CD4-positive, alpha-beta T cell (primary cell): ENCODE measurements at regions not wholly inside any gene's neighbourhood (a gene's known extent, or its start where the extent isn't known, plus 50 kb on each side); places are given as distances from the start of the nearest gene placed in this dataset.

Experiments used
- ATAC-seq: fragments of 200-7000 bp; cut with Tn5 transposase; one replicate; pipeline ENCODE4 v1.10.0; 2022; ENCODE audit warnings: mild to moderate bottlenecking; ENCODE audit not compliant: poor library complexity
- CTCF ChIA-PET: fragments of 350-600 bp; sonication (Branson Sonifier 250); formaldehyde crosslinking; loops from one replicate; lab custom pipeline; 2021; ENCODE audit warnings: antibody characterized with exemption, inconsistent platforms; lab: Charles Lee
- POLR2A ChIA-PET: fragments of 350-600 bp; sonication (Branson Sonifier 250); formaldehyde crosslinking; loops from one replicate; lab custom pipeline; 2021; ENCODE audit warnings: antibody characterized with exemption, inconsistent platforms; lab: Charles Lee
- DNase-seq, 14 experiments: peaks; one replicate each; pipeline ENCODE4 v3.0.0-alpha.2; 2013 to 2020; ENCODE audit warnings: mixed read lengths in 2 of 14
- H3K27ac ChIP-seq, 2 donors: one replicate each; pipeline versions ENCODE4 v1.5.1 to v1.7.0; 2013; ENCODE audit warnings: low read length in 2 of 2, low read depth in 1 of 2, mild to moderate bottlenecking in 1 of 2
- H3K27me3 ChIP-seq, 2 experiments: 1 replicate in 1 of 2; 2 replicates in 1 of 2; pipeline versions ENCODE4 v1.6.1 to v1.7.0; 2013; ENCODE audit warnings: low read length in 2 of 2, control low read depth in 1 of 2, mild to moderate bottlenecking in 1 of 2, moderate library complexity in 1 of 2; ENCODE audit not compliant: insufficient read depth in 2 of 2, control insufficient read depth in 1 of 2
- H3K36me3 ChIP-seq: one replicate; pipeline ENCODE4 v1.6.1; 2013; ENCODE audit warnings: low read length, control low read depth; ENCODE audit not compliant: insufficient read depth
- H3K4me1 ChIP-seq: one replicate; pipeline ENCODE4 v1.6.1; 2013; ENCODE audit warnings: low read length, control low read depth; ENCODE audit not compliant: insufficient read depth
- H3K4me3 ChIP-seq: one replicate; pipeline ENCODE4 v1.5.1; 2013; ENCODE audit warnings: mild to moderate bottlenecking, low read length, moderate library complexity
- H3K9me3 ChIP-seq, 2 experiments: 1 replicate in 1 of 2; 2 replicates in 1 of 2; pipeline versions ENCODE4 v1.6.1 to v1.7.0; 2013; ENCODE audit warnings: low read length in 2 of 2, mild to moderate bottlenecking in 2 of 2, control low read depth in 1 of 2, moderate library complexity in 1 of 2; ENCODE audit not compliant: control insufficient read depth in 1 of 2, insufficient read depth in 1 of 2
- H3K27ac Mint-ChIP-seq: one replicate; pipeline ENCODE4 v1.8.0; 2020; ENCODE audit warnings: mixed read lengths
- H3K27me3 Mint-ChIP-seq: one replicate; pipeline ENCODE4 v1.8.0; 2021; ENCODE audit warnings: mixed read lengths
- H3K36me3 Mint-ChIP-seq: one replicate; pipeline ENCODE4 v1.8.0; 2021; ENCODE audit warnings: low read depth, mixed read lengths
- H3K4me1 Mint-ChIP-seq: one replicate; pipeline ENCODE4 v1.8.0; 2021; ENCODE audit warnings: low read depth, mixed read lengths
- H3K4me3 Mint-ChIP-seq: one replicate; pipeline ENCODE4 v1.8.0; 2020; ENCODE audit warnings: mild to moderate bottlenecking, mixed read lengths
- H3K9me3 Mint-ChIP-seq: one replicate; pipeline ENCODE4 v1.8.0; 2020; ENCODE audit warnings: mixed read lengths
- intact Hi-C, 2 experiments: fragments of 100-400 bp; cut with DNase I in 1 of 2; cut with micrococcal nuclease in 1 of 2; formaldehyde crosslinking; loops; one replicate each; pipeline versions ENCODE4 v1.15.1 to v1.9.0; 2023 to 2025; cut with DNase I, micrococcal nuclease
- TF ChIP-seq, protein P1 (sequence below): fragments of 200-600 bp; IDR thresholded peaks from one replicate; pipeline ENCODE4 v1.8.0; 2022; ENCODE audit warnings: antibody characterized with exemption, mild to moderate bottlenecking

DNA sequence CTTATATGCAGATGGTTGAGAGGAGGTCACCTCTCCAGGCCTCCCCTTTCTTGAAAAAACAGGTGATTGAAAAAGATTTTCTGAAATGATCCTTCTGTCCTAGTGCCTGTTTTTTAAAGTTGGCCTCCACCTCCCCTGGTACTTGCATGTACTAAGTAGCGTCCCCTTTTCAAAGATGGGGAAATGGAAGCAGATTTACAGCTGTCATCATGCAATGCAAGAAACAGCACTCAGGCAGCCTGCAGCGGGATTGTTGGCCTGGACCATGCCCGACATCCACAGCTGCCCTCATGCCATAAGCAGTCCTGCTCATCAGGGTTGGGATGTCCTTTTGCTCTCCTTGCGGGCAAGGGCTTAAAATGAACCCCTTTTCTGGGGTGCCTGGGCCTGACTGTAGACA, 127.2 kb upstream of the MGMT start:
- no peaks in the 10 kb centered on the region for H3K9me3 Mint-ChIP-seq
- no peak for ATAC-seq
- Histone ChIP-seq H3K27ac (no peak overlapping the region), H3K4me3 (no peak overlapping the region), H3K27me3 (no peaks in the 10 kb centered on the region), H3K36me3 (no peaks in the 10 kb centered on the region), H3K9me3 (peaks cover 0 to 10% of the 10 kb centered on the region in 2 experiments), H3K4me1 (no peaks in the 10 kb centered on the region)
- H3K4me1 Mint-ChIP-seq: no peaks in the 10 kb centered on the region
- intact Hi-C loops: no loop called here
- TF ChIP-seq, protein P1, sequence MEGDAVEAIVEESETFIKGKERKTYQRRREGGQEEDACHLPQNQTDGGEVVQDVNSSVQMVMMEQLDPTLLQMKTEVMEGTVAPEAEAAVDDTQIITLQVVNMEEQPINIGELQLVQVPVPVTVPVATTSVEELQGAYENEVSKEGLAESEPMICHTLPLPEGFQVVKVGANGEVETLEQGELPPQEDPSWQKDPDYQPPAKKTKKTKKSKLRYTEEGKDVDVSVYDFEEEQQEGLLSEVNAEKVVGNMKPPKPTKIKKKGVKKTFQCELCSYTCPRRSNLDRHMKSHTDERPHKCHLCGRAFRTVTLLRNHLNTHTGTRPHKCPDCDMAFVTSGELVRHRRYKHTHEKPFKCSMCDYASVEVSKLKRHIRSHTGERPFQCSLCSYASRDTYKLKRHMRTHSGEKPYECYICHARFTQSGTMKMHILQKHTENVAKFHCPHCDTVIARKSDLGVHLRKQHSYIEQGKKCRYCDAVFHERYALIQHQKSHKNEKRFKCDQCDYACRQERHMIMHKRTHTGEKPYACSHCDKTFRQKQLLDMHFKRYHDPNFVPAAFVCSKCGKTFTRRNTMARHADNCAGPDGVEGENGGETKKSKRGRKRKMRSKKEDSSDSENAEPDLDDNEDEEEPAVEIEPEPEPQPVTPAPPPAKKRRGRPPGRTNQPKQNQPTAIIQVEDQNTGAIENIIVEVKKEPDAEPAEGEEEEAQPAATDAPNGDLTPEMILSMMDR: no peak
- H3K27ac Mint-ChIP-seq: no peak overlapping the region
- no peak overlapping the region for H3K4me3 Mint-ChIP-seq
- DNase-seq: no peak
- H3K27me3 Mint-ChIP-seq: no peaks in the 10 kb centered on the region
- no peaks in the 10 kb centered on the region for H3K36me3 Mint-ChIP-seq
- POLR2A ChIA-PET: no interaction called here
- CTCF ChIA-PET: interaction anchor here (0.7 kb wide), 1 partner anchor 506 kb away, joined by 3 read pairs; no protein-coding TSS in a partner anchor

DNA sequence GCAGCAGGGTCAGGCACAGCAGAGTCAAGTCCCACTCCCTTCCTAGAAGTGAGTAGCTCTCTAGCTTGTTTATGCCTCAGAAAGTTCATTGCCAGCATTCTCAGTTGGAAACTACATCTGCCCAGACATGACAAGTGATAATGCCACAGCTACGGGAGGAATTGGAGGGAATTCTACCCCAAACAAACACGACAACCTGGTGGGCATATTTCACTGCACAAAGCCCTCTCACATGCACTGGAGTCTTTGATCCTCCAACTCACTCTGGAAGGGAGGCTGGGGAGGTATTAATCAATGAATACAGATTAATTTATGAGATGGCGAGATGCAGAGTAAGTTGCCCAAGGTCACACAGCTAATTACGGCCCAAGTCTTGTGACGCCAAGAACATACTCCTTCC, 126.0 kb upstream of the MGMT start:
- H3K27ac Mint-ChIP-seq: no peak overlapping the region
- intact Hi-C loops: no loop called here
- DNase-seq (no peak), ATAC-seq (no peak)
- Histone ChIP-seq H3K4me1 (no peaks in the 10 kb centered on the region), H3K4me3 (no peak overlapping the region), H3K27ac (no peak overlapping the region), H3K27me3 (no peaks in the 10 kb centered on the region), H3K9me3 (peaks cover 0 to 10% of the 10 kb centered on the region in 2 experiments), H3K36me3 (no peaks in the 10 kb centered on the region)
- H3K27me3 Mint-ChIP-seq: no peaks in the 10 kb centered on the region
- ChIA-PET POLR2A (no interaction called here), CTCF (no interaction called here)
- no peaks in the 10 kb centered on the region for H3K9me3 Mint-ChIP-seq
- no peaks in the 10 kb centered on the region for H3K4me1 Mint-ChIP-seq
- H3K4me3 Mint-ChIP-seq: no peak overlapping the region
- TF ChIP-seq, protein P1: no peak
- H3K36me3 Mint-ChIP-seq: no peaks in the 10 kb centered on the region

DNA sequence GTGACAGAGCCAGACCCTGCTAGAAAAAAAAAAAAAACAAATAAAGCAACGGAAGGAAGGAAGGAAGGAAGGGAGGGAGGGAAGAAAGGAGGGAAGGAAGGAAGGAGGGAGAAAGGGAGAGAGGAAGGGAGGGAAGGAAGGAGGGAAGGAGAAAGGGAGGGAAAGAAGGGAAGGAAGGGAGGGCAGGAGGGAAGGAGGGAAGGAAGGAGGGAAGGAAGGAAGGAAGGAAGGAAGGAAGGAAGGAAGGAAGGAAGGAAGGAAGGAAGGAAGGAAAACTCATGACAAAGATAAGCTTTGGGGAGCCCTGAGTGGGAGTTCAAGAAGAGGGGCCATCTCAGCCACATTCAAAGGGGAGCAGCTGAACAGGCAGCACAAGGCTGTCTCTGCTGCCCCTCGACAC, 124.7 kb upstream of the MGMT start:
- peaks cover 0 to 10% of the 10 kb centered on the region in 2 experiments for H3K9me3 ChIP-seq
- ChIA-PET POLR2A (no interaction called here), CTCF (no interaction called here)
- no peak overlapping the region for H3K4me3 ChIP-seq
- no peak for DNase-seq
- H3K27ac ChIP-seq: no peak overlapping the region
- no peaks in the 10 kb centered on the region for H3K36me3 Mint-ChIP-seq
- no peak for ATAC-seq
- intact Hi-C loops: no loop called here
- TF ChIP-seq, protein P1: no peak
- H3K27ac Mint-ChIP-seq: no peak overlapping the region
- H3K4me1 Mint-ChIP-seq: no peaks in the 10 kb centered on the region
- H3K4me3 Mint-ChIP-seq: no peak overlapping the region
- H3K27me3 Mint-ChIP-seq: no peaks in the 10 kb centered on the region
- H3K9me3 Mint-ChIP-seq: no peaks in the 10 kb centered on the region
- H3K27me3 ChIP-seq: no peaks in the 10 kb centered on the region
- H3K36me3 ChIP-seq: no peaks in the 10 kb centered on the region
- H3K4me1 ChIP-seq: no peaks in the 10 kb centered on the region
